Heart right ventricle (tissue), 16 donors: ENCODE measurements at regions not wholly inside any gene's neighbourhood (a gene's known extent, or its start where the extent isn't known, plus 50 kb on each side); places are given as distances from the start of the nearest gene placed in this dataset.

Experiments
- ATAC-seq, 8 donors: fragments of 200-7000 bp; cut with Tn5 transposase; one replicate each; pipeline ENCODE4 v1.9.1; 2020; ENCODE audit warnings: mild to moderate bottlenecking in 8 of 8, moderate library complexity in 8 of 8, moderate number of reproducible peaks in 1 of 8
- DNase-seq, 2 donors: peaks; one replicate each; pipeline ENCODE4 v3.0.0-alpha.2; 2020
- H3K27ac ChIP-seq, 10 donors: fragments of 200-600 bp; sonication (generic) in 2 of 10; one replicate each; pipeline versions ENCODE4 v1.5.0 to v1.8.0; 2020 to 2022; ENCODE audit warnings: mild to moderate bottlenecking in 3 of 10
- H3K27me3 ChIP-seq, 7 donors: fragments of 200-600 bp; one replicate each; pipeline ENCODE4 v1.8.0; 2021 to 2022; ENCODE audit warnings: mild to moderate bottlenecking in 2 of 7
- H3K36me3 ChIP-seq, 9 donors: fragments of 200-600 bp; sonication (generic) in 1 of 9; one replicate each; pipeline versions ENCODE4 v1.5.0 to v1.8.0; 2020 to 2022; ENCODE audit warnings: mild to moderate bottlenecking in 2 of 9
- H3K4me1 ChIP-seq, 9 donors: fragments of 200-600 bp; sonication (generic) in 1 of 9; one replicate each; pipeline versions ENCODE4 v1.5.0 to v1.8.0; 2020 to 2022; ENCODE audit warnings: mild to moderate bottlenecking in 4 of 9
- H3K4me3 ChIP-seq, 10 donors: fragments of 200-600 bp; sonication (generic) in 2 of 10; one replicate each; pipeline versions ENCODE4 v1.5.0 to v1.8.0; 2020 to 2022; ENCODE audit warnings: mild to moderate bottlenecking in 7 of 10, moderate library complexity in 2 of 10
- H3K9me3 ChIP-seq, 11 donors: fragments of 200-600 bp in 10 of 11; sonication (generic) in 2 of 11; one replicate each; pipeline versions ENCODE4 v1.5.0 to v1.8.0; 2013 to 2022; ENCODE audit warnings: mild to moderate bottlenecking in 2 of 11, control low read depth in 1 of 11, moderate library complexity in 1 of 11
- WGBS, 2 donors: extraction: QIAGEN DNeasy Blood & Tissue Kit; methylation state at CpG; one replicate each; pipeline ENCODE4 v1.1.7; 2013; ENCODE audit warnings: inconsistent platforms in 1 of 2; 5-methylcytosine and 5-hydroxymethylcytosine counted together
- intact Hi-C, 10 donors: fragments of 100-400 bp; cut with DNase I; formaldehyde crosslinking; loops; one replicate each; pipeline versions ENCODE4 v1.11.1 to v1.14.2; 2022
- TF ChIP-seq, protein P1 (sequence below), 9 donors: fragments of 200-600 bp; sonication (generic) in 2 of 9; IDR thresholded peaks; one replicate each; pipeline versions ENCODE4 v1.5.0 to v1.8.0; 2021 to 2022; ENCODE audit warnings: antibody characterized with exemption in 9 of 9, mild to moderate bottlenecking in 5 of 9, moderate library complexity in 1 of 9
- donor health status: Arrhythmogenic right ventricular cardiomyopathy.
- donor health status: ischemic (EF 13 %, LVEDD 7.1; RV severe dilation, severe dysfunction).
- donor health status: healthy with polysubstance abuse.
- donor health status: DM: no; HTN: yes; CAD: no.
- donor health status: DM: no; HTN: no; CAD: no.
- donor health status: ischemic (EF 25% LVEDD 6.9; RV normal size, moderate dysfunction).
- donor health status: ischemic (EF 25% LVEDD 5.7; RV mildly dilated, moderate dysfunction).
- donor health status: healthy.
- donor health status: DM: yes; HTN: yes; CAD: no.
- donor health status: Ischemic cardiomyopathy.
- donor health status: ischemic (EF 35%, LVEDD 5.7; RV mildly dilated, moderate dysfunction).
- donor health status: nonischemic (EF 11% LVEDD 7.7; RV severe dilation, severe dysfunction).
- donor health status: DM: yes; HTN: yes; CAD: no.
- donor health status: PGD.
- donor health status: ischemic (EF 29% LVEDD 5.4; RV normal size, mild dysfunction).
- donor health status: nonischemic (EF 23%, LVEDD 6.1; RV moderate dilation, normal function).

DNA sequence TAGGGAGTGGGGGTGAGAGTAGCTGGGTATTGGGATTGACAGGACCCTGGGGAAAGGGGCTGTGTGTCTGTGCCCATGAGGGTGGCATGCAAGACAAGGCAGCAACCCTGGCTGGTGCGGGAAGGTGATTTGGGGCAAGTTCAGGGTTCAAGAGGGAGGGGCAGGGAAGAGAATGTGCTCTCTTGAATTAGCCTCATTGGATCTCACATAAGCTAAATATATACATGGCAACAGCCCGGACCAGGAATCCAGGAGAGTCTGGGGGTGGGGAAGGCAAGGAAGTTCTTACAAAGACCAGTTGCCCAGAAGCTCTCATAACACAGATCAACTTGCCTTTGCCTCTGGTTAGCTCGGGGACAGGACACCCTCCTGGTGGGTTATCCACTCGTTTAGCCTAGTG is 73.3 kb downstream of the IRX3 start:
- DNase-seq (no peak), ATAC-seq (peak in 3 of 8 donors; percentile 15 to 29 (median 22))
- no peak overlapping the region for H3K4me3 ChIP-seq
- intact Hi-C loops: no loop called here
- no peaks in the 10 kb centered on the region for H3K36me3 ChIP-seq
- H3K27me3 ChIP-seq: peaks cover 0 to 3% (median 0%) of the 10 kb centered on the region in 7 donors
- H3K9me3 ChIP-seq: no peaks in the 10 kb centered on the region
- WGBS, 2 donors: 62 to 66% methylated on average over 4 of the region's 4 CpGs
- peaks cover 0 to 26% (median 9%) of the 10 kb centered on the region in 9 donors for H3K4me1 ChIP-seq
- no peak overlapping the region for H3K27ac ChIP-seq
- TF ChIP-seq, protein P1, sequence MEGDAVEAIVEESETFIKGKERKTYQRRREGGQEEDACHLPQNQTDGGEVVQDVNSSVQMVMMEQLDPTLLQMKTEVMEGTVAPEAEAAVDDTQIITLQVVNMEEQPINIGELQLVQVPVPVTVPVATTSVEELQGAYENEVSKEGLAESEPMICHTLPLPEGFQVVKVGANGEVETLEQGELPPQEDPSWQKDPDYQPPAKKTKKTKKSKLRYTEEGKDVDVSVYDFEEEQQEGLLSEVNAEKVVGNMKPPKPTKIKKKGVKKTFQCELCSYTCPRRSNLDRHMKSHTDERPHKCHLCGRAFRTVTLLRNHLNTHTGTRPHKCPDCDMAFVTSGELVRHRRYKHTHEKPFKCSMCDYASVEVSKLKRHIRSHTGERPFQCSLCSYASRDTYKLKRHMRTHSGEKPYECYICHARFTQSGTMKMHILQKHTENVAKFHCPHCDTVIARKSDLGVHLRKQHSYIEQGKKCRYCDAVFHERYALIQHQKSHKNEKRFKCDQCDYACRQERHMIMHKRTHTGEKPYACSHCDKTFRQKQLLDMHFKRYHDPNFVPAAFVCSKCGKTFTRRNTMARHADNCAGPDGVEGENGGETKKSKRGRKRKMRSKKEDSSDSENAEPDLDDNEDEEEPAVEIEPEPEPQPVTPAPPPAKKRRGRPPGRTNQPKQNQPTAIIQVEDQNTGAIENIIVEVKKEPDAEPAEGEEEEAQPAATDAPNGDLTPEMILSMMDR (IDR thresholded peaks at IDR 0.05): no peak

DNA sequence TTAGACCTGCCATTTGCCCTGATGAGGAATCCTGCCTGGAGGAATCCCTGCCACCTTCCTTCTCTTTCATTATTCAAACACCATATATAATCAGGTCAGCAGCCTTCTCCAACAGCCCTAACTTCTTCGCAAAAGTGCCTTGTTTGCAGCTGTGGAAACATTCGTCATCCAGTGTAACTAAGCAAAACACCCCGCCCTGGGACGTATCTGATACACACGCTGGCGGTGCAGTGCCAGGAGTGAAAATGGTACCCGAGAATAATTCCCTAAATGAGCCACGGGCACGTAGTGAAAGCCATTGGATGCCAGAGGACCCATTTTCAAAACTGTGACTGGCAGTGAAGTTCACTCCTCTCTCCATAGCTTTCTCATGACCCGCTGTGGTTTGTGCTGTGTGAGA is 73.7 kb downstream of the IRX3 start:
- intact Hi-C loops: no loop called here
- H3K27me3 ChIP-seq: peaks cover 0 to 3% (median 0%) of the 10 kb centered on the region in 7 donors
- H3K36me3 ChIP-seq: no peaks in the 10 kb centered on the region
- peaks cover 0 to 26% (median 9%) of the 10 kb centered on the region in 9 donors for H3K4me1 ChIP-seq
- TF ChIP-seq, protein P1 (IDR thresholded peaks at IDR 0.05): no peak
- H3K27ac ChIP-seq: peak overlapping the region in 1 of 10 donors; percentile 3
- H3K9me3 ChIP-seq: no peaks in the 10 kb centered on the region
- ATAC-seq (no peak), DNase-seq (no peak)
- no peak overlapping the region for H3K4me3 ChIP-seq
- WGBS, 2 donors: 72 to 86% methylated on average over 10 of the region's 10 CpGs

DNA sequence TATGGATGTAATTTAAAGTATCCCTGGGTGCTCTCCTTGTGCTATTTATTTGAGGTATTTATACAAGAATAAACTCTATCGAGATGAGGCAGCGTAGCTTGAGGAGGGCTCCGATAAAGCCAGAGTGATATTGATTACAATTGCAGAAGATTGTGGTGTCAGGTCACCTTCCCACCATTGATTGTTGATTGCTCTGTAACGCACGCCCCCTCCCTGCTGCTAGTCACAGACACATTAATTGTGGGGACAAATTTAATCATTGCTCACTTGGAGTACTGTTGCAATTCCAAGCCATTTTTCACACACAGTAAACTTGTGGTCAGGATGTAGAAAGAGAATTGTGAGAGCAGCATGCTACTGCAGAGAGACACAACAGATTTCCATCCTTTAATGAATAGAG is 75.4 kb downstream of the IRX3 start:
- TF ChIP-seq, protein P1 (IDR thresholded peaks at IDR 0.05): no peak
- DNase-seq (no peak), ATAC-seq (no peak)
- WGBS, 2 donors: 76 to 81% methylated on average over 5 of the region's 5 CpGs
- Histone ChIP-seq H3K4me1 (peaks cover 0 to 26% (median 6%) of the 10 kb centered on the region in 9 donors), H3K4me3 (no peak overlapping the region), H3K36me3 (no peaks in the 10 kb centered on the region), H3K9me3 (no peaks in the 10 kb centered on the region), H3K27ac (no peak overlapping the region), H3K27me3 (peaks cover 0 to 3% (median 0%) of the 10 kb centered on the region in 7 donors)
- intact Hi-C loops: no loop called here

DNA sequence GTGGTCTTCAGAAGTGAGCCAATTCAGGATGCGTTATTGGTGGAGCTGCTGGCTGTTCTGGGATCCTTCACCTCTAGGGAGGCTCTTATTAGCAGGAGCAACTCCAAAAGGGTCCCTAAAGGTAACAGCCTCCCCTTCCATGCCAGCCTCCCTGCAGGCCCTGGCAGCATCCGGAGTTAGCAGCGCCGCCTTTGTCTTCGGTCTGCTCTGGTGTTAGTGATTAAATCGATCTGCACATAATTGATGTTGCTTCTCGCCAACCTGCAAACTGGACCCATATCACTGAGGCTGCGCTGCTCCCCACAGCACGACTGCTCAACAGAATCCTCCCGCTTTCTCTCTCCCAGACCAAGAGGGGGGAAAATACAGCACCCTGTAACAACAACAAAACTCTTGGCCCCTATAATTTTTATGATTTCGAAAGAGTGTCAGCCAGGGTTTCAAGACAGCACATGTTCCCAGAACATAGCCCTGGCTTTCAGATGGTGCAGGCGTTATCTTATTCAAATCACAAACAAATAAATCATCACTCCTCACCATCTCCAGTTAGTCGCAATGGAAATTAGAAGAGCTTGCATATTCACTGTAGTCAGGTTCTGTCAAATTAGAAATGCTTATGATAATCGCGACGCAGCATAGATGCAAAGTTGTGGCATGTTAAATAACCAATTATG is 76.0 kb downstream of the IRX3 start:
- WGBS, 2 donors: 86 to 87% methylated on average over 16 of the region's 16 CpGs
- no peaks in the 10 kb centered on the region for H3K36me3 ChIP-seq
- intact Hi-C loops: no loop called here
- TF ChIP-seq, protein P1 (IDR thresholded peaks at IDR 0.05): no peak
- H3K27ac ChIP-seq: no peak overlapping the region
- no peak for ATAC-seq
- DNase-seq: no peak
- H3K4me1 ChIP-seq: peaks cover 0 to 21% (median 2%) of the 10 kb centered on the region in 9 donors
- H3K4me3 ChIP-seq: no peak overlapping the region
- H3K27me3 ChIP-seq: peaks cover 0 to 3% (median 0%) of the 10 kb centered on the region in 7 donors
- H3K9me3 ChIP-seq: no peaks in the 10 kb centered on the region
